ENCODE measurements at regions not wholly inside any gene's neighbourhood (a gene's known extent, or its start where the extent isn't known, plus 50 kb on each side); places are given as distances from the start of the nearest gene placed in this dataset.

DNA sequence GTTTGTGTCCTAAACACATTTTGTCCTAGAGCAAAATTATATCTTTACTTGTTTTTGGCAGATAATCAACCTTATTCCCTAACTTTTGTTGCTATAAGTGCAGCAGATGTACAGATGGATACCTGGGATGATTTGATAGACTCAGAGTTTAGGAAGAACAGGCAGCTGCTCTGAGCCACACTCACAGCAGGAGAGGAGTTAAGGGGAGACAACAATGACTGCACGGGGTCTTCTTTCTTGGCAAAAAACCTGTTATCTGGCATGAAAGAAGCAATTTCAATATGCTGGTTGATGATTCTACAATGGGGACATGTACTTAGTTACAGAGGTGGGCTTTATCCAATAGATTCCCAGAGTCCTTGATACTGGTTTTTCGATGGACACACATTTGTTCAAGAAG, 258.9 kb upstream of the PCDH9 start:
- Histone ChIP-seq H3K79me2 (ENCODE audit: control insufficient read depth, low read length) (no peaks in the 10 kb centered on the region), H3F3A (ENCODE audit: control insufficient read depth, insufficient read depth) (no peaks in the 10 kb centered on the region), H4K20me1 (ENCODE audit: control insufficient read depth, insufficient read depth, low read depth, low read length) (no peaks in the 10 kb centered on the region), H3K36me3 (ENCODE audit: control insufficient read depth, low read length) (no peaks in the 10 kb centered on the region), H3K27me3 (ENCODE audit: control insufficient read depth, low read length) (no peaks in the 10 kb centered on the region), H3K4me3 (ENCODE audit: low read length) (no peak overlapping the region), H3K4me2 (ENCODE audit: low read length) (no peak overlapping the region), H3K9me2 (replicated peaks; ENCODE audit: control insufficient read depth, low read length) (no peaks in the 10 kb centered on the region), H3K27ac (ENCODE audit: low read depth, low read length) (no peak overlapping the region), H3K9me3 (ENCODE audit: control insufficient read depth, insufficient read depth, low read length) (no peaks in the 10 kb centered on the region), H3K4me1 (ENCODE audit: control insufficient read depth, low read length) (no peaks in the 10 kb centered on the region)
- no peak for TF ChIP-seq EZH2phosphoT487 (IDR thresholded peaks at IDR 0.05; ENCODE audit: borderline replicate concordance, low read length)
- TF ChIP-seq, protein P1, sequence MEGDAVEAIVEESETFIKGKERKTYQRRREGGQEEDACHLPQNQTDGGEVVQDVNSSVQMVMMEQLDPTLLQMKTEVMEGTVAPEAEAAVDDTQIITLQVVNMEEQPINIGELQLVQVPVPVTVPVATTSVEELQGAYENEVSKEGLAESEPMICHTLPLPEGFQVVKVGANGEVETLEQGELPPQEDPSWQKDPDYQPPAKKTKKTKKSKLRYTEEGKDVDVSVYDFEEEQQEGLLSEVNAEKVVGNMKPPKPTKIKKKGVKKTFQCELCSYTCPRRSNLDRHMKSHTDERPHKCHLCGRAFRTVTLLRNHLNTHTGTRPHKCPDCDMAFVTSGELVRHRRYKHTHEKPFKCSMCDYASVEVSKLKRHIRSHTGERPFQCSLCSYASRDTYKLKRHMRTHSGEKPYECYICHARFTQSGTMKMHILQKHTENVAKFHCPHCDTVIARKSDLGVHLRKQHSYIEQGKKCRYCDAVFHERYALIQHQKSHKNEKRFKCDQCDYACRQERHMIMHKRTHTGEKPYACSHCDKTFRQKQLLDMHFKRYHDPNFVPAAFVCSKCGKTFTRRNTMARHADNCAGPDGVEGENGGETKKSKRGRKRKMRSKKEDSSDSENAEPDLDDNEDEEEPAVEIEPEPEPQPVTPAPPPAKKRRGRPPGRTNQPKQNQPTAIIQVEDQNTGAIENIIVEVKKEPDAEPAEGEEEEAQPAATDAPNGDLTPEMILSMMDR (IDR thresholded peaks at IDR 0.05; ENCODE audit: low read depth, low read length, poor library complexity, severe bottlenecking): no peak

GRCh38 chr13:67481445-67481844, 251.3 kb upstream of the PCDH9 start:
- H4K20me1 ChIP-seq (ENCODE audit: control insufficient read depth, insufficient read depth, low read depth, low read length): no peaks in the 10 kb centered on the region
- no peak overlapping the region for H3K27ac ChIP-seq (ENCODE audit: low read depth, low read length)
- no peaks in the 10 kb centered on the region for H3K79me2 ChIP-seq (ENCODE audit: control insufficient read depth, low read length)
- H3K4me2 ChIP-seq (ENCODE audit: low read length): no peak overlapping the region
- no peaks in the 10 kb centered on the region for H3K4me1 ChIP-seq (ENCODE audit: control insufficient read depth, low read length)
- H3K9me3 ChIP-seq (ENCODE audit: control insufficient read depth, insufficient read depth, low read length): no peaks in the 10 kb centered on the region
- no peak overlapping the region for H3K4me3 ChIP-seq (ENCODE audit: low read length)
- H3K9me2 ChIP-seq (replicated peaks; ENCODE audit: control insufficient read depth, low read length): no peaks in the 10 kb centered on the region
- H3K27me3 ChIP-seq (ENCODE audit: control insufficient read depth, low read length): no peaks in the 10 kb centered on the region
- TF ChIP-seq, protein P1 (IDR thresholded peaks at IDR 0.05; ENCODE audit: low read depth, low read length, poor library complexity, severe bottlenecking): no peak
- no peak for TF ChIP-seq EZH2phosphoT487 (IDR thresholded peaks at IDR 0.05; ENCODE audit: borderline replicate concordance, low read length)
- H3F3A ChIP-seq (ENCODE audit: control insufficient read depth, insufficient read depth): no peaks in the 10 kb centered on the region
- no peaks in the 10 kb centered on the region for H3K36me3 ChIP-seq (ENCODE audit: control insufficient read depth, low read length)

DNA sequence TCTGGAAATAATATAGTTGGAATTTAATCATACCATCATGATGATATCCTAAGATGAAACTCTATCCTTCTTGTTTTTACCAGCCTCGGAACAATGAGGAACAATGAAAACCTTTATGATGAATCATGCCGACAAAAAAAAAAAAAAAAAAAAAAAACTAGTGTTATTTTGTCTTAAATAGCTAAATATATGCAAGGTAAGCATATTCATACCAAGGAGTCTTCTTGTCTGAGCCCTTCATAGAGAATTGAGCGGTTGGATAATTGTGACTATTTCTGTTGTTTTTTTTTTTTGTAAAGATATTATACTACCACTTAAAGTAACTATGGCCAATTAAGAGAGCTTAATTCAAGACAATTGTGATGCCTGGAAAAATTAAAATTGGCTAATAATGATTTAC, 244.0 kb upstream of the PCDH9 start:
- Histone ChIP-seq H3K36me3 (ENCODE audit: control insufficient read depth, low read length) (no peaks in the 10 kb centered on the region), H3K4me3 (ENCODE audit: low read length) (no peak overlapping the region), H3K9me2 (replicated peaks; ENCODE audit: control insufficient read depth, low read length) (no peaks in the 10 kb centered on the region), H3F3A (ENCODE audit: control insufficient read depth, insufficient read depth) (no peaks in the 10 kb centered on the region), H3K9me3 (ENCODE audit: control insufficient read depth, insufficient read depth, low read length) (no peaks in the 10 kb centered on the region), H3K4me2 (ENCODE audit: low read length) (no peak overlapping the region), H3K27me3 (ENCODE audit: control insufficient read depth, low read length) (no peaks in the 10 kb centered on the region), H4K20me1 (ENCODE audit: control insufficient read depth, insufficient read depth, low read depth, low read length) (no peaks in the 10 kb centered on the region), H3K27ac (ENCODE audit: low read depth, low read length) (no peak overlapping the region), H3K4me1 (ENCODE audit: control insufficient read depth, low read length) (no peaks in the 10 kb centered on the region), H3K79me2 (ENCODE audit: control insufficient read depth, low read length) (no peaks in the 10 kb centered on the region)
- TF ChIP-seq, protein P1 (IDR thresholded peaks at IDR 0.05; ENCODE audit: low read depth, low read length, poor library complexity, severe bottlenecking): no peak
- no peak for TF ChIP-seq EZH2phosphoT487 (IDR thresholded peaks at IDR 0.05; ENCODE audit: borderline replicate concordance, low read length)

- Histone ChIP-seq H3K27me3 (ENCODE audit: control insufficient read depth, low read length) (no peaks in the 10 kb centered on the region), H3K36me3 (ENCODE audit: control insufficient read depth, low read length) (no peaks in the 10 kb centered on the region), H4K20me1 (ENCODE audit: control insufficient read depth, insufficient read depth, low read depth, low read length) (no peaks in the 10 kb centered on the region), H3K79me2 (ENCODE audit: control insufficient read depth, low read length) (no peaks in the 10 kb centered on the region), H3K4me2 (ENCODE audit: low read length) (no peak overlapping the region), H3K4me1 (ENCODE audit: control insufficient read depth, low read length) (no peaks in the 10 kb centered on the region), H3K9me3 (ENCODE audit: control insufficient read depth, insufficient read depth, low read length) (no peaks in the 10 kb centered on the region), H3K27ac (ENCODE audit: low read depth, low read length) (no peak overlapping the region), H3K4me3 (ENCODE audit: low read length) (no peak overlapping the region), H3K9me2 (replicated peaks; ENCODE audit: control insufficient read depth, low read length) (no peaks in the 10 kb centered on the region), H3F3A (ENCODE audit: control insufficient read depth, insufficient read depth) (no peaks in the 10 kb centered on the region)
- TF ChIP-seq, protein P1 (IDR thresholded peaks at IDR 0.05; ENCODE audit: low read depth, low read length, poor library complexity, severe bottlenecking): no peak
- no peak for TF ChIP-seq EZH2phosphoT487 (IDR thresholded peaks at IDR 0.05; ENCODE audit: borderline replicate concordance, low read length)
These were observed 239.5 kb upstream of the PCDH9 start for GRCh38 chr13:67469623-67470022.

Measured in DOHH2 (cell line).